ENCODE measurements at regions not wholly inside any gene's neighbourhood (a gene's known extent, or its start where the extent isn't known, plus 50 kb on each side); places are given as distances from the start of the nearest gene placed in this dataset.

- H3K79me2 ChIP-seq (ENCODE audit: control insufficient read depth, insufficient read depth, low read length) = no peaks in the 10 kb centered on the region
Measured at GRCh38 chr2:60079562-60079961, 473.9 kb downstream of the BCL11A start.

DNA sequence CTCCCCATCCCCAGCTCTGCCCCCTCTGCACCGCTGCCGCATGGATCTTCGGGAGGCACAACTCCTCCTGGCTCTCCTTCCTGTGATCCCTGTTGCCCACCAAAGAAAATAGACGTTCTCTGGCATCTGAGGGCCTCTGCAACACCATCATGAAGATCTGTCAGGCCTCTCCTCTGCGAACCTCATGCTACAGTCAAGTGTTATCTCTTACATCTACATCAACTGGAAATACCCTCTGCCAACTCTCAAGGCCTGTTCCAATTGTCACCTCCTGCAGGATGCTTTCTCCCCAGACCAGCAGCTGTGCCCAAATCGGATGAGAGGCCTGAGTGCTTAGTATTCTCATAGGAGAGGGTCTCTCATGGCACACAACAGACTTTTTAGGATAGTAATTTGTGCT is 478.4 kb downstream of the BCL11A start:
- Histone ChIP-seq H3K4me3 (no peak overlapping the region), H3K9ac (ENCODE audit: control insufficient read depth, insufficient read depth, low read length) (no peak overlapping the region), H3K4me1 (ENCODE audit: control insufficient read depth, insufficient read depth, low read length) (no peaks in the 10 kb centered on the region), H3K79me2 (ENCODE audit: control insufficient read depth, insufficient read depth, low read length) (no peaks in the 10 kb centered on the region), H3K36me3 (ENCODE audit: control insufficient read depth in 2 of 2, insufficient read depth in 2 of 2, low read length in 1 of 2) (no peaks in the 10 kb centered on the region), H3K27ac (ENCODE audit: control insufficient read depth, insufficient read depth) (no peak overlapping the region), H3K9me3 (replicated peaks; ENCODE audit: control insufficient read depth, insufficient read depth, low read length) (no peaks in the 10 kb centered on the region), H2AFZ (ENCODE audit: control insufficient read depth, low read depth, low read length) (no peak overlapping the region), H3K27me3 (replicated peaks in 1 of 2; ENCODE audit: control insufficient read depth in 2 of 2, insufficient read depth in 2 of 2, low read length in 1 of 2) (no peaks in the 10 kb centered on the region), H4K20me1 (ENCODE audit: control insufficient read depth, insufficient read depth) (no peaks in the 10 kb centered on the region), H3K4me2 (ENCODE audit: control insufficient read depth, insufficient read depth) (no peak overlapping the region)
- ChIA-PET CTCF (no interaction called here), SMC1A (ENCODE audit: uncharacterized antibody, unreplicated experiment) (no interaction called here), POLR2A (no interaction called here), RAD21 (ENCODE audit: unreplicated experiment) (no interaction called here)
- FAIRE-seq (no peak), ATAC-seq (no peak), DNase-seq (ENCODE audit: low read depth, low spot score) (no peak)
- intact Hi-C loops (cut with micrococcal nuclease; ENCODE audit: unreplicated experiment) = no loop called here
- in situ Hi-C loops (cut with MboI) = no loop called here
- 38% methylated on average over 6 of the region's 6 CpGs for WGBS (ENCODE audit: insufficient coverage, insufficient replicate concordance, low lambda C conversion rate, missing lambda C conversion rate)
- no TSS peak for BruUV-seq (replicated peaks)
- TF ChIP-seq SMAD5 (IDR thresholded peaks at IDR 0.05; ENCODE audit: low read depth) (no peak), LARP7 (IDR thresholded peaks at IDR 0.05) (no peak), YY1 (IDR thresholded peaks at IDR 0.05; ENCODE audit: low read depth, low read length) (no peak), NFXL1 (IDR thresholded peaks at IDR 0.05; ENCODE audit: borderline replicate concordance) (no peak), CBX3 (IDR thresholded peaks at IDR 0.05; ENCODE audit: borderline replicate concordance, low read depth) (no peak), NR2F1 (conservative IDR thresholded peaks at IDR 0.05) (no peak), POU2F2 (IDR thresholded peaks at IDR 0.05; ENCODE audit: borderline replicate concordance, low read depth, low read length) (no peak), MTA3 (IDR thresholded peaks at IDR 0.05; ENCODE audit: borderline replicate concordance, low read length) (no peak), RAD21 (IDR thresholded peaks at IDR 0.05; ENCODE audit: insufficient read depth, low read depth, low read length) (no peak), SREBF1 (IDR thresholded peaks at IDR 0.05; ENCODE audit: low read length) (no peak), STAT3 (IDR thresholded peaks at IDR 0.05; ENCODE audit: low read depth, low read length) (no peak), JUNB (IDR thresholded peaks at IDR 0.05) (no peak), BMI1 (IDR thresholded peaks at IDR 0.05; ENCODE audit: borderline replicate concordance) (no peak)
- TF ChIP-seq, protein P1, sequence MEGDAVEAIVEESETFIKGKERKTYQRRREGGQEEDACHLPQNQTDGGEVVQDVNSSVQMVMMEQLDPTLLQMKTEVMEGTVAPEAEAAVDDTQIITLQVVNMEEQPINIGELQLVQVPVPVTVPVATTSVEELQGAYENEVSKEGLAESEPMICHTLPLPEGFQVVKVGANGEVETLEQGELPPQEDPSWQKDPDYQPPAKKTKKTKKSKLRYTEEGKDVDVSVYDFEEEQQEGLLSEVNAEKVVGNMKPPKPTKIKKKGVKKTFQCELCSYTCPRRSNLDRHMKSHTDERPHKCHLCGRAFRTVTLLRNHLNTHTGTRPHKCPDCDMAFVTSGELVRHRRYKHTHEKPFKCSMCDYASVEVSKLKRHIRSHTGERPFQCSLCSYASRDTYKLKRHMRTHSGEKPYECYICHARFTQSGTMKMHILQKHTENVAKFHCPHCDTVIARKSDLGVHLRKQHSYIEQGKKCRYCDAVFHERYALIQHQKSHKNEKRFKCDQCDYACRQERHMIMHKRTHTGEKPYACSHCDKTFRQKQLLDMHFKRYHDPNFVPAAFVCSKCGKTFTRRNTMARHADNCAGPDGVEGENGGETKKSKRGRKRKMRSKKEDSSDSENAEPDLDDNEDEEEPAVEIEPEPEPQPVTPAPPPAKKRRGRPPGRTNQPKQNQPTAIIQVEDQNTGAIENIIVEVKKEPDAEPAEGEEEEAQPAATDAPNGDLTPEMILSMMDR (IDR thresholded peaks at IDR 0.05 in 2 of 3, conservative IDR thresholded peaks at IDR 0.05 in 1 of 3; ENCODE audit: control insufficient read depth in 2 of 3, extremely low read depth in 1 of 3, insufficient read depth in 1 of 3, low read depth in 3 of 3, low read length in 3 of 3) = no peak
- TF ChIP-seq, protein P2, sequence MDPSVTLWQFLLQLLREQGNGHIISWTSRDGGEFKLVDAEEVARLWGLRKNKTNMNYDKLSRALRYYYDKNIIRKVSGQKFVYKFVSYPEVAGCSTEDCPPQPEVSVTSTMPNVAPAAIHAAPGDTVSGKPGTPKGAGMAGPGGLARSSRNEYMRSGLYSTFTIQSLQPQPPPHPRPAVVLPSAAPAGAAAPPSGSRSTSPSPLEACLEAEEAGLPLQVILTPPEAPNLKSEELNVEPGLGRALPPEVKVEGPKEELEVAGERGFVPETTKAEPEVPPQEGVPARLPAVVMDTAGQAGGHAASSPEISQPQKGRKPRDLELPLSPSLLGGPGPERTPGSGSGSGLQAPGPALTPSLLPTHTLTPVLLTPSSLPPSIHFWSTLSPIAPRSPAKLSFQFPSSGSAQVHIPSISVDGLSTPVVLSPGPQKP (IDR thresholded peaks at IDR 0.05; ENCODE audit: low read depth, low read length) = no peak

More at GRCh38 chr2:60079562-60079961, 473.9 kb downstream of the BCL11A start:
- no peak overlapping the region for H3K9ac ChIP-seq (ENCODE audit: control insufficient read depth, insufficient read depth, low read length)
- FAIRE-seq (no peak), ATAC-seq (no peak), DNase-seq (ENCODE audit: low read depth, low spot score) (no peak)
- H3K9me3 ChIP-seq (replicated peaks; ENCODE audit: control insufficient read depth, insufficient read depth, low read length) = no peaks in the 10 kb centered on the region
- no peak overlapping the region for H3K4me2 ChIP-seq (ENCODE audit: control insufficient read depth, insufficient read depth)
- H3K27me3 ChIP-seq (replicated peaks in 1 of 2; ENCODE audit: control insufficient read depth in 2 of 2, insufficient read depth in 2 of 2, low read length in 1 of 2) = no peaks in the 10 kb centered on the region
- ChIA-PET RAD21 (ENCODE audit: unreplicated experiment) (no interaction called here), CTCF (no interaction called here), POLR2A (no interaction called here), SMC1A (ENCODE audit: uncharacterized antibody, unreplicated experiment) (no interaction called here)
- H2AFZ ChIP-seq (ENCODE audit: control insufficient read depth, low read depth, low read length) = no peak overlapping the region
- no peak overlapping the region for H3K4me3 ChIP-seq
- intact Hi-C loops (cut with micrococcal nuclease; ENCODE audit: unreplicated experiment) = no loop called here
- H3K36me3 ChIP-seq (ENCODE audit: control insufficient read depth in 2 of 2, insufficient read depth in 2 of 2, low read length in 1 of 2) = no peaks in the 10 kb centered on the region
- WGBS (ENCODE audit: insufficient coverage, insufficient replicate concordance, low lambda C conversion rate, missing lambda C conversion rate) = 0% methylated on average over 2 of the region's 2 CpGs
- no peaks in the 10 kb centered on the region for H3K4me1 ChIP-seq (ENCODE audit: control insufficient read depth, insufficient read depth, low read length)
- no TSS peak for BruUV-seq (replicated peaks)
- in situ Hi-C loops (cut with MboI) = no loop called here
- H4K20me1 ChIP-seq (ENCODE audit: control insufficient read depth, insufficient read depth) = no peaks in the 10 kb centered on the region
- H3K27ac ChIP-seq (ENCODE audit: control insufficient read depth, insufficient read depth) = no peak overlapping the region
- no peak for TF ChIP-seq NFYA (IDR thresholded peaks at IDR 0.05; ENCODE audit: borderline replicate concordance, low read depth, low read length)
- TF ChIP-seq PML (IDR thresholded peaks at IDR 0.05; ENCODE audit: low read length) = no peak
- TF ChIP-seq RAD21 (IDR thresholded peaks at IDR 0.05; ENCODE audit: insufficient read depth, low read depth, low read length) = no peak
- TF ChIP-seq NR2C2 (IDR thresholded peaks at IDR 0.05; ENCODE audit: borderline replicate concordance, control insufficient read depth, insufficient read length, low read depth) = no peak
- no peak for TF ChIP-seq ATF3 (IDR thresholded peaks at IDR 0.05; ENCODE audit: borderline replicate concordance, extremely low read depth, low read depth, low read length)

Measured in GM12878 (cell line).